GM21447 (cell line): ENCODE measurements at regions not wholly inside any gene's neighbourhood (a gene's known extent, or its start where the extent isn't known, plus 50 kb on each side); places are given as distances from the start of the nearest gene placed in this dataset.
A peak's percentile ranks its signal among the peaks of the same experiment; 100 is the strongest.
"Not testable (repeated sequence)": the region's sequence is repeated elsewhere in the genome, so short reads cannot be mapped to it uniquely, and the experiment has no call there.

Experiments used
- ATAC-seq: cut with Tn5 transposase; IDR thresholded peaks from one replicate; pipeline ENCODE4 v1.9.1; 2021; ENCODE audit not compliant: unreplicated experiment

- ATAC-seq: peak; percentile 82
Measured at GRCh38 chr3:104291437-104291851, 1075.3 kb upstream of the ALCAM start.

GRCh38 chr3:104291878-104292277 lies 1074.8 kb upstream of the ALCAM start:
- peak; percentile 23 for ATAC-seq

- no peak for ATAC-seq
Measured at GRCh38 chr3:104297617-104298016, 1069.1 kb upstream of the ALCAM start.

GRCh38 chr3:104298662-104299061 lies 1068.0 kb upstream of the ALCAM start:
- ATAC-seq: no peak

GRCh38 chr3:104316118-104316517 lies 1050.6 kb upstream of the ALCAM start:
- ATAC-seq: no peak

- no peak for ATAC-seq
Measured at GRCh38 chr3:104323226-104323625, 1043.5 kb upstream of the ALCAM start.

GRCh38 chr3:104347291-104347690 lies 1019.4 kb upstream of the ALCAM start:
- no peak for ATAC-seq

GRCh38 chr3:104349836-104350235 lies 1016.9 kb upstream of the ALCAM start:
- no peak for ATAC-seq

- no peak for ATAC-seq
Measured at GRCh38 chr3:104353951-104354350, 1012.8 kb upstream of the ALCAM start.

GRCh38 chr3:104359546-104359945 lies 1007.2 kb upstream of the ALCAM start:
- ATAC-seq: no peak

GRCh38 chr3:104360038-104360437 lies 1006.7 kb upstream of the ALCAM start:
- no peak for ATAC-seq

GRCh38 chr3:104361748-104362147 lies 1005.0 kb upstream of the ALCAM start:
- not testable (repeated sequence) for ATAC-seq

- no peak for ATAC-seq
Measured at GRCh38 chr3:104362319-104362718, 1004.4 kb upstream of the ALCAM start.

GRCh38 chr3:104367000-104367399 lies 999.7 kb upstream of the ALCAM start:
- ATAC-seq: no peak

GRCh38 chr3:104368760-104369159 lies 997.9 kb upstream of the ALCAM start:
- ATAC-seq: no peak

- ATAC-seq: no peak
Measured at GRCh38 chr3:104385421-104385820, 981.3 kb upstream of the ALCAM start.

GRCh38 chr3:104388619-104389018 lies 978.1 kb upstream of the ALCAM start:
- ATAC-seq: no peak

GRCh38 chr3:104392327-104392726 lies 974.4 kb upstream of the ALCAM start:
- no peak for ATAC-seq

- ATAC-seq: no peak
Measured at GRCh38 chr3:104396974-104397669, 969.6 kb upstream of the ALCAM start.

- ATAC-seq: no peak
Measured at GRCh38 chr3:104397713-104398112, 969.0 kb upstream of the ALCAM start.

GRCh38 chr3:104402902-104403301 lies 963.8 kb upstream of the ALCAM start:
- no peak for ATAC-seq

- ATAC-seq: no peak
Measured at GRCh38 chr3:104411757-104412156, 955.0 kb upstream of the ALCAM start.
